MM.1S (cell line): ENCODE measurements at regions not wholly inside any gene's neighbourhood (a gene's known extent, or its start where the extent isn't known, plus 50 kb on each side); places are given as distances from the start of the nearest gene placed in this dataset.

Source experiments
- DNase-seq: peaks from one replicate; pipeline ENCODE4 v3.0.0-alpha.2; 2015
- H2AFZ ChIP-seq: fragments of 300-600 bp; sonication (generic); 2 replicates; pipeline ENCODE4 v1.6.0; 2016; ENCODE audit warnings: antibody characterized with exemption, low read length
- H3F3A ChIP-seq: fragments of 300-600 bp; sonication (generic); 2 replicates; pipeline ENCODE4 v1.6.1; 2016; ENCODE audit warnings: mild to moderate bottlenecking, antibody characterized with exemption, low read length, moderate library complexity, mixed read lengths; ENCODE audit not compliant: insufficient read depth
- H3K27ac ChIP-seq: fragments of 300-600 bp; sonication (generic); 2 replicates; pipeline ENCODE4 v1.5.1; 2016; ENCODE audit warnings: mild to moderate bottlenecking, low read length
- H3K27me3 ChIP-seq: fragments of 300-600 bp; sonication (generic); replicated peaks from 2 replicates; pipeline ENCODE4 v1.6.0; 2016; ENCODE audit warnings: low read length; ENCODE audit not compliant: insufficient read depth
- H3K36me3 ChIP-seq: fragments of 300-600 bp; sonication (generic); replicated peaks from 2 replicates; pipeline ENCODE4 v1.6.1; 2016; ENCODE audit warnings: mild to moderate bottlenecking, low read length, mixed read lengths; ENCODE audit not compliant: insufficient read depth
- H3K4me1 ChIP-seq: fragments of 300-600 bp; sonication (generic); 2 replicates; pipeline ENCODE4 v1.6.1; 2016; ENCODE audit warnings: low read length, mixed read lengths
- H3K4me2 ChIP-seq: fragments of 300-600 bp; sonication (generic); 2 replicates; pipeline ENCODE4 v1.6.0; 2016; ENCODE audit warnings: low read depth, low read length
- H3K4me3 ChIP-seq: fragments of 300-600 bp; sonication (generic); 2 replicates; pipeline ENCODE4 v1.5.1; 2016; ENCODE audit warnings: low read length, mixed read lengths
- H3K79me2 ChIP-seq: fragments of 300-600 bp; sonication (generic); 2 replicates; pipeline ENCODE4 v1.6.1; 2016; ENCODE audit warnings: mixed run types, low read length, mixed read lengths
- H3K9ac ChIP-seq: fragments of 300-600 bp; sonication (generic); 2 replicates; pipeline ENCODE4 v1.6.1; 2016; ENCODE audit warnings: low read length, mixed read lengths
- H3K9me2 ChIP-seq: fragments of 300-600 bp; sonication (generic); replicated peaks from 2 replicates; pipeline ENCODE4 v1.6.1; 2016; ENCODE audit warnings: mild to moderate bottlenecking, low read length, mixed read lengths; ENCODE audit not compliant: insufficient read depth
- H3K9me3 ChIP-seq: fragments of 300-600 bp; sonication (generic); replicated peaks from 2 replicates; pipeline ENCODE4 v1.6.1; 2016; ENCODE audit warnings: mild to moderate bottlenecking, low read length, mixed read lengths; ENCODE audit not compliant: insufficient read depth
- H4K20me1 ChIP-seq: fragments of 300-600 bp; sonication (generic); 2 replicates; pipeline ENCODE4 v1.6.1; 2016; ENCODE audit warnings: mild to moderate bottlenecking, low read length, moderate library complexity, mixed read lengths; ENCODE audit not compliant: insufficient read depth
- EZH2 ChIP-seq: fragments of 300-600 bp; sonication (generic); optimal IDR thresholded peaks from 2 replicates; pipeline ENCODE3; 2017; ENCODE audit warnings: low read depth, mild to moderate bottlenecking, antibody characterized with exemption, low read length, mixed read lengths
- EZH2phosphoT487 ChIP-seq: fragments of 300-600 bp; sonication (generic); IDR thresholded peaks from 2 replicates; pipeline ENCODE4 v1.6.1; 2018; ENCODE audit warnings: antibody characterized with exemption, low read length
- TF ChIP-seq, protein P1 (sequence below): fragments of 300-600 bp; sonication (generic); IDR thresholded peaks from 2 replicates; pipeline ENCODE4 v1.5.1; 2016; ENCODE audit warnings: antibody characterized with exemption, low read length, mixed read lengths

DNA sequence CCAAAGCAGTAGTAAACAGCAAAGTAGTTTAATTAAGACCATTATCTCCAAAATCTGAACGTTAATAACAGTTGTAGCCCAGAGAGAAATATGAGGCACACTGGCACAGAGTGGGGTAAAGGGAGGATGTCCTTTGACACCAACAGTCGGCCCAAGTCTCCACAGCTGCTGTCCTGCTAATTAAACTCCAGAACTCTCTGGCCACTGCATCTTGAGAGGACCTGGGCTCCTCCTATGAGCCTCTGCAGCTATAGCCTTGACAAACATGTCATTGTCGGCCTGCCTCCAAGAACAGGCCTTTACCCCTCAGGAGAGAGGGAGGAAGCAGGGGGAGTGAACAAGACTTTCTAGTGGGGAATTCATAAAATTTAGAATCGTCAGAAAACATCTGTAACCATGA lies 1170.4 kb downstream of the UQCRFS1 start:
- Histone ChIP-seq H4K20me1 (no peaks in the 10 kb centered on the region), H3K27ac (no peak overlapping the region), H3K79me2 (no peaks in the 10 kb centered on the region), H3F3A (no peaks in the 10 kb centered on the region), H3K9ac (no peak overlapping the region), H3K36me3 (no peaks in the 10 kb centered on the region), H3K4me3 (no peak overlapping the region), H3K4me2 (no peak overlapping the region), H2AFZ (no peak overlapping the region), H3K9me3 (no peaks in the 10 kb centered on the region), H3K9me2 (no peaks in the 10 kb centered on the region), H3K27me3 (no peaks in the 10 kb centered on the region), H3K4me1 (no peaks in the 10 kb centered on the region)
- TF ChIP-seq EZH2phosphoT487 (no peak), EZH2 (no peak)
- TF ChIP-seq, protein P1, sequence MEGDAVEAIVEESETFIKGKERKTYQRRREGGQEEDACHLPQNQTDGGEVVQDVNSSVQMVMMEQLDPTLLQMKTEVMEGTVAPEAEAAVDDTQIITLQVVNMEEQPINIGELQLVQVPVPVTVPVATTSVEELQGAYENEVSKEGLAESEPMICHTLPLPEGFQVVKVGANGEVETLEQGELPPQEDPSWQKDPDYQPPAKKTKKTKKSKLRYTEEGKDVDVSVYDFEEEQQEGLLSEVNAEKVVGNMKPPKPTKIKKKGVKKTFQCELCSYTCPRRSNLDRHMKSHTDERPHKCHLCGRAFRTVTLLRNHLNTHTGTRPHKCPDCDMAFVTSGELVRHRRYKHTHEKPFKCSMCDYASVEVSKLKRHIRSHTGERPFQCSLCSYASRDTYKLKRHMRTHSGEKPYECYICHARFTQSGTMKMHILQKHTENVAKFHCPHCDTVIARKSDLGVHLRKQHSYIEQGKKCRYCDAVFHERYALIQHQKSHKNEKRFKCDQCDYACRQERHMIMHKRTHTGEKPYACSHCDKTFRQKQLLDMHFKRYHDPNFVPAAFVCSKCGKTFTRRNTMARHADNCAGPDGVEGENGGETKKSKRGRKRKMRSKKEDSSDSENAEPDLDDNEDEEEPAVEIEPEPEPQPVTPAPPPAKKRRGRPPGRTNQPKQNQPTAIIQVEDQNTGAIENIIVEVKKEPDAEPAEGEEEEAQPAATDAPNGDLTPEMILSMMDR, result no peak
- no peak for DNase-seq

DNA sequence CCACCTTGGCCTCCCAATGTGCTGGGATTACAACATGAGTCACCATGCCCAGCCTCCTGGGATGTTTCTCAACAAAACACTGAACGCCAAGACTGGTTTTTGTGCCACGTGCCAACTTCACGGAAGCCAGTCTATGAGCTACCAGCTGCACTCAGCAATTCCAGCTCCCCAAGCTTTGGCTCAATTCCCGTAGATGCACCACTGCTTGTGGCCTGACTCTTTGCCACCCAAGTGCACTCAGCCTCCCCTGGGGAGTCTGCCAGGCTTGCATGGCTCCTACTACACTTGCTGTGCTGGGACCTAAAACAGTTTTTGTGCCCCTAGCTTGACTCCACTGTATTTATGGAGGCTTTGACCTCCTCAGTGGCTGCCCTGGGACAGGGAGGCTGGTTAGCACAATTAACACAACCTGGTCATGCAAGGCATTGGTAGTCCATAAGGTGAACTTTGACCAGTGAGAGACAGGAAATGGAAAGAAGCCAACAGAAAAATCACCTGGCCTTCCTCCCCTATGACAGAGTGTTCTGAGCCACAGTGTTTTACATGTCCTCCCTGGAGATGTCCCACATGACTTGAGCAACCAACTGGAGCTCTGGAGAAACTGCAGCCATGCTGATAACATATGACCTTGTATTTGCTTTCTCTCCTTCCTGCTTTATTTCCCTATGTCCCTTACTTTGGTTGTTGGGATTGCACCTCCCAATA lies 1173.1 kb downstream of the UQCRFS1 start:
- Histone ChIP-seq H3K27ac (no peak overlapping the region), H3K36me3 (no peaks in the 10 kb centered on the region), H2AFZ (no peak overlapping the region), H3K9ac (no peak overlapping the region), H3F3A (no peaks in the 10 kb centered on the region), H4K20me1 (no peaks in the 10 kb centered on the region), H3K4me2 (no peak overlapping the region), H3K27me3 (no peaks in the 10 kb centered on the region), H3K4me1 (no peaks in the 10 kb centered on the region), H3K4me3 (no peak overlapping the region), H3K79me2 (no peaks in the 10 kb centered on the region), H3K9me3 (no peaks in the 10 kb centered on the region), H3K9me2 (no peaks in the 10 kb centered on the region)
- TF ChIP-seq, protein P1, result no peak
- TF ChIP-seq EZH2 (no peak), EZH2phosphoT487 (no peak)
- DNase-seq, result no peak

DNA sequence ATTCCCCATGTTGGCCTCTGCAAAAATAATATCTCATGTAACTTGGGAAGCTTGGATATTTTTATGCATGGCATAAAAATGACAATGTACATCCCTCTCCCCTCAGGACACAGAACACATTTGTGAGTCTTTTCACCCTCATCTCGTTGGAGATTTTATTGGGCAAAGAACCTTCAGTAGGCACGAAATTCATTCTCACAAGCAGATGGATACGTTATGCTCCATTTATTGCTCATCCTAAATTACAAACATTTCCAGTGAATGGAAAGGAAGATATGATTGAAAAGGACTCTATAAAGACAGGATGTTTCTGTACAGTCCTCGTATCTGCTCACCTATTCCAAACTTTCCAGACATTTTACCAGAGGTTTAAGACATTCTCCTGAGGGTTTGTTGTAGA lies 1175.8 kb downstream of the UQCRFS1 start:
- Histone ChIP-seq H3K9ac (no peak overlapping the region), H3K9me3 (no peaks in the 10 kb centered on the region), H3K36me3 (no peaks in the 10 kb centered on the region), H3K79me2 (no peaks in the 10 kb centered on the region), H4K20me1 (no peaks in the 10 kb centered on the region), H3K4me3 (no peak overlapping the region), H3K9me2 (no peaks in the 10 kb centered on the region), H3K27ac (no peak overlapping the region), H2AFZ (no peak overlapping the region), H3F3A (no peaks in the 10 kb centered on the region), H3K27me3 (no peaks in the 10 kb centered on the region), H3K4me1 (no peaks in the 10 kb centered on the region), H3K4me2 (no peak overlapping the region)
- no peak for DNase-seq
- no peak for TF ChIP-seq EZH2phosphoT487
- TF ChIP-seq, protein P1, result no peak
- TF ChIP-seq EZH2, result no peak
